NCI-H2171 (cell line): ENCODE measurements at regions not wholly inside any gene's neighbourhood (a gene's known extent, or its start where the extent isn't known, plus 50 kb on each side); places are given as distances from the start of the nearest gene placed in this dataset.
A peak's percentile ranks its signal among the peaks of the same experiment; 100 is the strongest.

Source experiments
- DNase-seq: peaks from one replicate; lab custom pipeline; 2025; lab: John Stamatoyannopoulos, UW

DNA sequence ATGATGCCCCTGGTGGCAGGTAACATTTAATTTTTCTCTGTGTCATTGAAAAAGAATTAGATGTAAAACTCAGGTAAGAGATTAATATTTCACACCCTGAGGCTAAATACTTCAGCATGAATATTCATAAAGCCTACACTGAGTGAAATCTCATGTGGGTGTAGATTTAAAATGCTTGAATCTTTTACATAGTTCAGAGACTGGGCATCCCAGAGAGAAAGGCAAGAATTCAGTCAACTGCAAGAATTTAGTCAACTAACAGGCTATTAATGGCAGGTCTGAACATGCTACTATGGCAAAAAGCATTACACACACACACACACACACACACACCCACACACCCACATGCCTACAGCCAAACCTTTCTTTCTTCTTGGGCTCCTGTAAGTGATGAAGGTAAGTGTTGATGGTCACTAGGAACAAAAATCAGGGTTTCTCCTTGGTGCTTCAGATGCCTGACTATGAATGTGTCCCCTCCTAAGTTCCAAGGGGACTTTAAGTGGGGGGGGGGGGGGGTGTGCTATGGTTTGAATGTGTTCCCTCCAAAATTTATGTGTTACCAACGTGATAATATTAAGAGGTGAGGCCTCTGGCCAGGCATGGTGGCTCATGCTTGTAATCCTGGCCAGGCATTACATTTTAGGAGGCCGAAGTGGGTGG is 63.7 kb upstream of the PSMD7 start:
- no peak for DNase-seq

DNA sequence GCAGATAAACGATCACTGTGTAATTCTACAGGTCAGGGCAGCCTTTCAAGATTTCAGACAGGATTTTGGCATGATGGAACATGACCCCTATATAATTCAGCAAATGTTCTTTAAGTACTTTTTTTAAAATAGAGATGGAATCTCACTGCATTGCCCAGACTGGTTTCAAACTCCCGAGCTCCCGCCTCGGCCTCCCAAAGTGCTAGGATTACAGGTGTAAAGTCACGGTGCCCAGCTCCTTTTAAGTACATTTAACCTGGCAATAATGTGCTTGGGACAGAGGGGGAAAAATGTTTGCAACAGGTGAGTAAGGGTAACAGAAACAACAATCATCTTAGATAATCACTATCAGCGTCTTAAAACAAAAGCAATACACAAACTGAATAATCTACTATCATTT is 66.5 kb upstream of the PSMD7 start:
- DNase-seq: no peak

DNA sequence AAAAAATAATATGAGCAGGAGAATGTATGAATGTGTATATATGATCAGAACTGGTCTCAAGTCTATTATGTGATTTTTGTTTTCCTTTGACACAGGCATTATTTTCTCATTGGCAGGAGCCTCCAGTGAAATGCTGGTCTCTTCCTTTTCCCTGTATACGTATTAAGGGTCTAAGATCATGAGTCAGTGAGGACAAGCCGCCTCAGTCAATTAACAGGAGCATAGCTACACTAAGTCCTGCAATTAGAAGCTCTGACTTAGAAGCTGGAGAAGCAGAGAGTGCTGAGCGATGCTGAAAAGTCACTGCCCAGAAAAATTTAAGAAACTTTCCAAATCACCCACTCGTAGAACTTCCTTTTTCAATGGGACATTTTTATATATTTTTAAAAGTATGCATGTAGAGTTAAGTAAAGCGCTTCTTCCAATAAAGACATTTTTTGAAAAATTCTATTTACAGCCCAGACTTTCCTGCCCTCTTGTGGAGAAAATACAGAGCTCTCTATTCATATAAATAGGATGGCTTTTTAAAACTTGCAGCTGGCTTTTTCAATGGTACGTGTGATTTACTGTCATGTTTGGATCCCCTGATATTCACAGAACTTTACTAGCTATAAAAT is 70.2 kb upstream of the PSMD7 start:
- DNase-seq: no peak

DNA sequence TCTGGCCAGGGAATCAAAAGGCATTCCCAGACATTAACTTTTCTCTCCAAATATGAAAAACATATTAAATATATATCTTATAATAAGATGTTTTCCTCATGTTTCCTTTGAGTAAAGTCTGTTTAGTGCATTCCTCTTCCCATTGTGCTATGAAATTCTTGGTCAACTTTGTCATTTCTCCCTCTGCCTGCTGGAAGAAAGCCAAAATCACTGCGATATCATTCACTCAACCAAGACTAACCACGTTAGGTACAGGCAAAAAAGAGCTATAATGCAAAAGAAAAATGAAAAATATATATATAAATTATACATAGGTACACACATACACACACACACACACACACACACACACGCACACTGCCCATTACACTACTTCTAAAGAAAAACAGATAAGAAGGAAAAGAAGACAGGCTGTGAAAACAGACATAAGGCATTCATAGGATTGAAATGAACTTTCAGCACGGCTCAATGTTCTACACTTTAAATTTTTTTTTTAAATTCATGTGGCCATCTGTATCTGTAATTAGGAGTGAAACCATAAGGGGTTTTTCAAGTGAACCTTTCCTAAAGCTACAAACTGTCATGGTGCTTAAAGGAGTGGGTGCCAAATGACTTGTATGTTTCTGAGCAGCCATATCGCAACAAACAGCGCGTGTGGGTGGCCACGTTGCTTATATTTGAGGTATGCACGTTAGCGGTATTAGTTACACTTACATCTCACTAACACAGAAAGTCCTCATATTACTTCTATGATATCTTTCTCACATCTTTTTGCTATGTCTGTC is 71.6 kb upstream of the PSMD7 start:
- DNase-seq: no peak

DNA sequence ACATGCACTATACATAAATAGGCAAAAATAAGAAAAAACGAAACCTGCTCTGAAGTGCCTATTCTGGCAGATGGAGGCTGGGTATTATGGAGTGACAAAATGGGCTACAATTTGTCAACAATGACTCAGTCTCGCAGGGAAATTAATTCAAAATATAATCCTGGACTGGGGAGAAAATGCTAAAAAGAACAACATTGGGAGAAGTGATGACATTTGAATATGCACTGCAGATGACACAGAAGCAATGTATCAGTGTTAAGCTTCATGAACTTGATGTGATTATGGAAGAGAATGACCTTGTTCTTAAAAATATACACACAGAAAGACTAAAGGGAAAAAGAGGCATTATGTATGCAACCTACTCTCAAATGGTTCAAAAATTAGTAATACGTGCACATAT is 74.8 kb upstream of the PSMD7 start:
- DNase-seq: no peak

DNA sequence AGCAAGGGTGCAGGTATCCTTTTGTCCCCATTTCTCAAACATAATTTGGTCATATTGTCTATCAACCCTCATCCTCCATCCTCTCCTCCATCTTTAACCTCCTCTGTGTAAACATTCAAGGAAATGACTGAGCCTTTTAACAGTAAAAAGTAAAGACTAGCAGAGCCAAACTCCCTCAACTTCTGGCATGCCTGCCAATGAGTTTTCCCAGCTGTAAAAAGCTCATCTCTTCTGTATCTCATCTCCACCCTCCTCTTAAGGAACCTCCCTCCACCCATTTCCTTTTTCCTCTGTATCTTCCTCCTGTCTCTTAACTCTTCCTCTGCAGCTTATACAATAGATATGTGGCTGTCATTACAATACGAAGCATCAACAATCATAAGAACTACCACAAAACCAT is 76.9 kb upstream of the PSMD7 start:
- DNase-seq: no peak

DNA sequence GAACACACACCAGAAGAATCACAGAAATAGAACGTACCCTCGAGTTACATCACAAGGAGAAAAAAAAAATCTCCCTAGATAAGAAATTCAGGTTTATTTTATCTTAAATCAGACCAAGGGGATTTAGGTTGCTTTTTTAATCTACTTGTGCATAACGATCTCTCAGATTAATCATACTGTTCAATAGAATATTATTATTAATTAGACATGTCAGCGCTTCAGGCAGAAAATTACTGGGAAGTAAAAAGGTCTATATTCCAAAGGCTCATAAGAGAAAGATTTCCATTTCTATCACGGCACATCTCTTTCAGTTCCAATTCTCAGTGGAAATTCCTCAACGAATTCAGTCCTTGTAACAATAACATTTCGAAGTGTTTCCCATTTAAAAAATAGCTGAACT is 77.7 kb upstream of the PSMD7 start:
- DNase-seq: no peak

DNA sequence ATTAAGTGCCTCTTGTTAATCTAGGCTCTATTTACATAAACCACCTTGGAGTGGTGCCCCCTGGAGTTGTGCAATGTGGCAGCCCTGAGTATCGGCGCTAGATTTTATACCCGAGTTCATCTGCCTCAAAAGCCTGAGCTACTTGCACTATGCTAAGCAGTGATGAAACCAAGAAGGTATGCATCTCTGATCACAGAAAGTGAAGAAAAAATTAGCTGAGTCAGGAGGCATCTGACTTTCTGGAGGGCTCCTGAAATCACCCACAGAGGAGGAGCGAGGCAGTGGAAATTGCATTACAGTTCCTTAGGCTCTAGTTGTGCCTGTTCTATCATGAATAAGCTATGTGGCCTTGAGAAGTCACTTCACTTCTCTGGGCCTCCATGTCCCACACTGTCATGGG is 80.3 kb upstream of the PSMD7 start:
- no peak for DNase-seq

DNA sequence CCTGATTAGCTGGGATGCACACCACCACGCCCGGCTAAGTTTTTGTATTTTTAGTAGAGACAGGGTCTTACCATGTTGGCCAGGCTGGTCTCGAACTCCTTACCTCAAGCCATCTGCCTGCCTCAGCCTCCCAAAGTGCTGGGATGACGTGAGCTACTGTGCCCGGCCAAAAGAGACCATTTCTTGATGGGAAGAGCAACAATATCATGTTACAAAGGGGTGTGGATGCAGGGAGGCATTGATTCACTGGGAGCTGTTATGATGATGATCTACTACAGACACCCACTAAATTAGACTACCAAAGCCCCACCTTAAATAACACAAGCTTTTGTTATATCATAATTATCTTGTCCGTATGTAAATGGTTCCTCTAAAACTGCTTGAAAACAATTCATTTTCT is 81.4 kb upstream of the PSMD7 start:
- no peak for DNase-seq

DNA sequence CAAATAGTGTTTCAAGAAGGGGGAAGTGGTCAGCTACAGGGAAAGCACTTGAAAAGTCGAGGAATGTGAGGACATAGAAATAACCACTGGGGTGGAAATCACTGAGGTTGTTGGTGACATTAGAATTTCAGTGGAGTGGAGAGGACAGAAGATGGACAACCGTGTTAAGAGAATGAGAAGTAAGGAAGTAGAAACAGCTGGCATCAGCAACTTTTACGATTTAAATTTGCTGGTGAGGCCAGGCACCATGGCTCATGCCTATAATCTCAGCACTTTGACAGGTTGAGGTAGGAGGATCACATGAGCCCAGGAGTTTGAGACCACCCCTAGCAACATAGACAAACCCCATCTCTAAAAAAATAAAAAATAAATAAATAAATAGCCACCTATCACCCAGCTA is 83.2 kb upstream of the PSMD7 start:
- DNase-seq: no peak

DNA sequence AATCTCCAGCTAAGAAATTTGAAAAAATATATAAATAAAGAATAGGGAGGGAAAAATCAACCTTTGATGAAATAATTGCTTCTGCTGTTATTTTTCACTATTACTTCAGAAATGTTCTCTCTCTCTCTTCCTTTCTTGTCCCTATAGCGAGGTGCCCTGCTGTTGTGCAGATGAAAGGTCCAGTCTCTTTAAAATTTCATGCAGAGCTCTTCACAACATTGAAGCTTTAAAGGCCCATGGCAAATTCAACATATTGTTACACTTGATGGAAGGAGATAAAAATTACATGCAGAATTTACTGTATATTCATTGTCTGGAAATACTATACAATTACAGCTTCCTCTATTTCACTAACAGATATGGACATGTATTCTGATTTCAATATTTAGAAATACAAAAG is 86.4 kb upstream of the PSMD7 start:
- DNase-seq: no peak

DNA sequence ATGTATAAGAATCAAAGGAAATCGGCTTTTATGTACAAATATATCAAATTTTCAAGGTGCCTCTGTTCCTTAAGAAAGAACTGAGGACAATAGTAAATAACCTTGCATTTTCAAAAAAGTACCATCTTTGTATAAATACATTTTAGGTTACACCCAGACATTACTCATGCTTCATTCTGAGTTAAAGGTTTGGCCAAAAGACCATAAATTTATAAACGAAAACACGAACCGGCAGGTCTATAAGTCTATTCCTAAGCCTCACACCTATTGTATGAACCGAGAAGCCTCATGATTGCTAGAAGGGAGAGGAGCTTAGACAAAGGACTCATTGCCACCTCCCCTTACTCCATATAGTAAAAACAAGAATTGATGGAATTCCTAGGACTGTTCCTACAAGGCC is 94.6 kb upstream of the PSMD7 start:
- DNase-seq: no peak

DNA sequence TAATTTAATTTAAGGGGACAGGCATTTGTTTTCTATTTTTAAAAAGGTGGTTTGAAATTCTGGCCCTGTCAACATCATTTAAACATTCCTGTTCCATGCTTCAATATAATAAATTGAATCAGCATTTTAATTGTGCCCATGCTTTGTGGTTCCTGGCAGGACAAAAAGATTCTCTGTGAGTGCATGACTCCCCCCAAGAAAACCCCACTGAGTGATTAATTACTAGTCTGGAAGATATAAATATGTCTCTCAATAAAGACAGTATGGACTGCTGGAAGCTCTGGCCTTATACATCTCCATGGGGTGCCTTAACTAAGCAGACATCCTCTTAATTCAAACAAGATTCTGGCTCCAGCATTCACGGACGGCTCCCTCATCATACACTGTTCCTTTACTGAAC is 95.0 kb upstream of the PSMD7 start:
- no peak for DNase-seq

DNA sequence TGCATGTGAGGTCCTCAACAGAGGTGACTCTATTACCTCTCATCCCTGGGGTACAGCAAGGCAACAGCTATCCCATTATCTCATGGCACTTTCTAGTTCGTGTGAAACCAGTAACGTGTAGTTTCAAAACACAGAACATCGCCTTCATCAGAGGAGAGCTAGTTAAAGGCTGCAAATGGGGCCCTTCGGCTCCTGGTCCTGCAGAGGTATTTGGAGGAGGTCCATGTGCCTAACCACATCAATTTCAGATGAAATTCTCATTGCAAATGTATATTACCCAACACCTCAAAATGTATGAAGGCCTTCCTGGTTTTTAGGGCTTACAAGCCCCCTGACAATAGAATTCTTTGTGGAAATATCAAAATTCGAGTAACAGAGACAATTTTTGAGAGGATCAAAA is 95.7 kb upstream of the PSMD7 start:
- no peak for DNase-seq

DNA sequence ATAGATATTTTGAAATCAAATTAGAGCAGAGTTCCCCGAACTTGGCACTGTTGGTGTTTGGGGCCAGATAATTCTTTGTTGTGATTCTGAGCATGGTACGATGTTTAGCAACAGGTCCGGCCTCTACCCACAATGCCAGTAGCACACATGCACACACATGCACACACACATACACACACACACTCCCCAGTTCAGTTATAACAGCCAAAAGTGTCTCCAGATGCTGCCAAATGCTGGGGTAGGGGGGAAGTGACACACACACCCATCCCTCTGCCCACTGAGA is 96.8 kb upstream of the PSMD7 start:
- DNase-seq: no peak

DNA sequence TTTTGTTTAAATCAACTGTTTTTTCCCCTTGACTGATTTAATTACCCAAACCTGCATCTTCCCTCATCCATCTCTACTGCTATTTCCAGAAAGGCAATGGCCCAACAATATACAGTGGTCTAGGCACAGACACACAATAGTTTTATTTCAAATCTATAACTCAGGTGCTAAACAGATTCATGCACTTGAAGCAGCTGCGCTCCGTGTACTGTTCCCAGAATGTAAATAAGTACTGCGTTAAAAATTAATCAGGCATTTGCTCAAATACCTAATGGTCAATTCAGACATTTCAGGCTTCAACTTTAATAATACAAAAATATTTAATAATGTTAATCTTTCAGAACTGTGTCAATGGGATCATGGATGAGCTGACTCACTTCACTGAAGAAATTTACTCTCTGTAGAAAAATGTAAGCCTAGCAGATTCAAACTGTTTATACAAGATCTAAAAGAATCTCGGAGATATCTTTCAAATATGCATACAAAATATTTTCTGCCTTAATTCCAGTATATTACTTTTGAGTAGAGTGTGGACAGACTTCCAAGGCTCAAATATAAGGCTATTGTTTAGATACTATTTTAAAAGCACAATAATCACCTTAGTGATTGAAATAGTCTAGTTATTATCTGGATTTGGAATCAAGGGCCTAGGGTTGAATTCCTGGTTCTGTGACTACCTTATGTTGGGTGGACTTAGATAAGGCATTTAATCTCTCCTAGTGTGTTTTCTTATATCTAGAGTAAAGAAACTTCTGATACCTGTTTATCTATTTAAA is 97.4 kb upstream of the PSMD7 start:
- no peak for DNase-seq

DNA sequence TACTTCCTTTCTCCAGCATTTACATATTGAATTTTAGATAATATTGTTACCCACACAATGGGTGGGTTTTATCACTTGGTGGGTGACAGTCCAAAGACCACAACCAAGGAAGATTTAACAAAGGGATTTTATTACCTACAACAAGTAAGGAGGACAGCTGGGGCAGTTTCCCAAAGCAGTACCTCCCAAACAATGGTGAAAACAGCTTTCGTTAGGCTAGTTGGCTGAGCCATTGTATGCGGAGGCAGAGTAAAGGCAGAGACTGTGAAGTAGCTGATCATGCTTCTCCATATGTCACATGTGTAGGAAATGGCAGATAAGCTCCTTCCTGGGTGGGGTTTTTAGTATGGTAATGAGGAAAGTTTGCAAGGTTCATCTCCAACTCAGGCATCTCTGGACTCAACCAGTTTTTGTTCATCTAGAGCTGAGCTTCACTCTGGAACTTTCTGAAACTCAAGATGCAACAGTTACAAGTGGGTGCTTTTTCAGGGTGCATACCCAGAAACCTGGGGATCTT is 104.3 kb upstream of the PSMD7 start:
- no peak for DNase-seq

DNA sequence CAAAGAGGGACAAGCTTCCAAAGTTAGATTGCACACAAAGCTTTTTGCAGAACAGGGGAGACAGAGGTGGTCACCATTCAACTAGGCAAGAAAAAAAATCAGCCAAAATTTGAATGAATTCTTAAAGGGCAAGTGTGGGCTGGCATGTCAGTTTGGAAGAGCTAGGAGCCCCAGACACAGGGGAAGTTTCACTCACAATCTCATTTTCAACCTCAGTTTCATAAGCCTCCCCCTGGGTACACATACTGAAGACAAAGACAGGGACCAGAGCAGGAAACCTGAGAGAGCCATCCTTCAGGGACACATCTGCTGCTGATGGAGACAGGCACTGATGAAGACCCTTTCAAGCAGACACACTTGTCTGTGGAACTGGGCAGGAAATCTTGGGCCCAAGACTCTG is 106.3 kb upstream of the PSMD7 start:
- no peak for DNase-seq

DNA sequence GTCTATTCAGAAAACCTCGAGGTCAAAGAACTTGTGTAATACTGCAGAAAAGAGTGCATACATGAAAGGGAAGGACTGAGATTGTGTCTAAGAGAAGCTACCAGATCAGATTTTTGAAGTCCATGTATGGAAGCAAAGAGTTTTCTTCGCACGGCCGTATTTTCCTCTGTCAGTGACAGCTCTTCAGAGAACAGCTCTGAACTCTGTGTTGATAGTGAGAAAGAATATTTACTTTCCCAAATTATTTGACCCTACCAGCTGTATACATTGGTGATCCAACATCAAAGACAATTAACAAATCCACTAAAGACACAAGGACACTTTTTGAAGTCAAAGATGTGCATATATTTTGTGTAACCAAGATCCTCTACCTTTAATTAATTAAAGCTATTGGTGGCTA is 107.8 kb upstream of the PSMD7 start:
- DNase-seq: no peak

DNA sequence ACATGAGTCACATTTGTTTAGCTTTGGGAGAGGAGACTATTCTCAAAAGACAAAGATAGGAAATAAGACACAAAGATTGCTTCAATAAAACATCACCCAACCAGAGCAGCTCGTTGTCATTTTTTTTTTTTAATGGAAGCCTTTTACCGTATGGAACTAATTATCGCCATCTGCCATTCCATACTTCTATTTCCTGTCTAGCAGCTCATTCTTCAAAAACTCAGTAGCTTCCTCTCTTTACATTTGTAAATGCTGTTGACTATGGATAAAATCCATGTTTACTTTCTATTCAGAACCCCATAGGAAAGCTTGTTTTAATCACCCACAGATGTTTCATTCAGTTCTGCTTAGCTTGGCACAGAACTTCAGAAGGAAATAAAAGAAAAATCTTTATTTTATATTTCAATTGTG is 110.0 kb upstream of the PSMD7 start:
- DNase-seq: peak; percentile 42

DNA sequence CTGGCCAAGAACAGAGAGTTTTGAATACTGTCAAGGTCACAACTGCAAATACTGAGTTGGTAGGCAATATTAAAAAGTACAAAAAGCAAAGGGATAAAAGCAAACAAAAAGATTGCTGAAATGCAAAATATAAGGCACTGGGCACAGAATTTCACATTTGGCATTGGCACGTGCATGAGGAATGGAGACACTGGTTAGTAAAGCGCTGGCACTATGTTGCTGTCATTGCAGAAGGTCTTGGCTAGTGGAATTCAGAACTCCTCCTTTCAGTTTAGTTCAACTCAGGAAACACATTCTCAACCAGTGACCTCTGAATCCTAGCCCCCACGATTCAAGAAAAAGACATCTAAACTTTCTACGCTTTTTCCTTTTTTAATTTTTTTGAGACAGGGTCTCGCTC is 111.8 kb upstream of the PSMD7 start:
- no peak for DNase-seq

DNA sequence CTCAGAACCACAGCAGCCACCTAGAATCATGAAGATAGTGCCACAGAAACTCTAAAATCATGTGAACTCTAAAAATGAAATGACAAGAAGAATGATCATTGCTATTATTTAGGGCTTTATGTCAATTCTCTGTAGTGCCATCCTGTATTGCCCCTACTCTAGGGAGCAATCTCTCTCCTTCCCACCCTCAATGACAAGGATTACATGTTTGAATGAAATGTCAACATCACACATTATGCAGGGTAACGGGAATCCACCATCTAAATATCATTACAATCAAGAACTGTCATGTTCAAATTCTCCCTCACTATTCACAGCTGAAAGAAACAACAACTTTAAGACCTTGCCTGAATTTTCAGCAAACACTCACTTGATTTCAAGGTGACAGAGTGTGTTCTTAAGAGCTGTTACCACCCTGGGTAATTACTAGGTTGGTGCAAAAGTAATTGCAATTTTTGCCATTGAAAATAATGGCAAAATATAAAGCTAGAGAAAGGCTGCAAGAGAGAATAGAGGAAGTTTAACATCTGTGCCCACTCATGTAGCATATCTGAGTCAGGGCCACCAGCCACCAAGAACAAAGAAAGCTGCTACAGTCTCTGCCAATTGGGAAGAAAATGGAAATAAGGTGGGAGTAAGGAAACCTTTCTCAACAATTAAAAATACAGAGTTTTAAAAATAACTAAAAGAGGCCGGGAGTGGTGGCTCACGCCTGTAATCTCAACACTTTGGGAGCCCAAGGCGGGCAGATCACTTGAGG is 112.8 kb upstream of the PSMD7 start:
- no peak for DNase-seq
